IPS DF 4.7 (cell line): ENCODE measurements at regions not wholly inside any gene's neighbourhood (a gene's known extent, or its start where the extent isn't known, plus 50 kb on each side); places are given as distances from the start of the nearest gene placed in this dataset.

Experiments used
- DNase-seq: peaks from one replicate; pipeline ENCODE4 v3.0.0-alpha.2; 2013; ENCODE audit warnings: low spot score; ENCODE audit errors: extremely low read depth

- DNase-seq: no peak
These were observed 148.9 kb downstream of the SOX11 start for GRCh38 chr2:5841126-5841525.

DNA sequence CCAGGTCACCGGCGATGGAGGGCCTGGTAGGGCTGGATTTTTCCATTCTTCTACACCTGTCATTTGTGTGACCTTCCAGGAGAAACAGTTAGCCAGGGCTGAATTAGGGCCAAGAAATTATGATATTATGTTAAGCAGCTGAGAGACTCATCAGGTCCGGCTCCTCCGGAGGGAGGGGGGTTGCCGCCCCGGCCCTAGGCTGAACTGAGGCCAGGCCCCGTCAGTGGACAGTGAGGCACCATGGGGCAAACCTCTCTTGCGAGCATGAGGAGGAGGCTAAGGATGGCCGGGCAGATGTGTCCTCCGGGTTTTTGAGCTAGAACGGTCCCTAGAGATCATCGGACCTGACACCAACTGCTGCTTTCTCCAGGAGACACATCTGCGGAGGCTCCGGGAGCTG is 150.1 kb downstream of the SOX11 start:
- no peak for DNase-seq

DNA sequence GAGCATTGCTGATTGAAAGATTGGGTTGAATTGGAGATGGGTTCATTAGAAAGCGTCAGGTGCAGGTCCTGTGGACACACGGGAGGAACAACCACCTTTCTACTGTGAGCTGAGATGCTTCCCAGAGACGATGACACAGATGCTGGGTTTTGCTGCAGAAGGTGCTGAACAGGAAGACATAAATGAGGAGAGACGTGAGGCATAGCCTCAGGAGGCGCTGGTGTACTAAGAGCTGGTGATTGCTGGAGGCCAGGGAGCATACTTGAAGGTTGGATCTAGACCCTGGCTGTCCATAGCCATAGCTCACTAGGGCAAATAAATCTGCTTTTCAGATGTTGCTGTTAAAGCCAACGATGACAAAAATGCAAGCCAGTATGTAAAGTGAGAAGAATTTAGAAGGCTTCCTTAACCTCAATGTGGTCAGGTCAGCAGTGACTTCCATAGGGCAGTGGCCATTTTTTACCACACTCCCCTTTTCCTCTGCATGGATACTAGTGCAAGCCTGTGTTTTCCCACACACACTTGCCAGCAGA is 153.7 kb downstream of the SOX11 start:
- DNase-seq: no peak

GRCh38 chr2:5846881-5847280 is 154.7 kb downstream of the SOX11 start:
- DNase-seq: no peak

DNA sequence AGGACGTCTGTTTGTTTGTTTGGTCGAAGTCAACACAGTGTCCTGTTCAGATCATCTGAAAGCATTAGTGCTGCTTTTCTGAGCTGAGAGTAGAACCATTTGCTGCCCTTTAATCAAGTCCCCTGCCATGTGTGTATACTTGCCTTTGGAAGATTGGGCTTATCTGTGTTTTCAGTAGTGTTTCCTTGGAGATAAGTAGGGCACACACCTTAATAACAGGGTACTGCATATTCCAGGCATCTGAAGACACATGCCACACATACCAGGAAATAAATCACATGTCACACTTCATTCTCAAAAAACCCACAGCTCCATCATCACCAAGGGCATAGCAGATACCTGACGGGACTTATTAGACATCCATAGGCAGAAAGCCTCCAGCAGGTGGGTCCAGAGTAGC is 157.4 kb downstream of the SOX11 start:
- no peak for DNase-seq

DNA sequence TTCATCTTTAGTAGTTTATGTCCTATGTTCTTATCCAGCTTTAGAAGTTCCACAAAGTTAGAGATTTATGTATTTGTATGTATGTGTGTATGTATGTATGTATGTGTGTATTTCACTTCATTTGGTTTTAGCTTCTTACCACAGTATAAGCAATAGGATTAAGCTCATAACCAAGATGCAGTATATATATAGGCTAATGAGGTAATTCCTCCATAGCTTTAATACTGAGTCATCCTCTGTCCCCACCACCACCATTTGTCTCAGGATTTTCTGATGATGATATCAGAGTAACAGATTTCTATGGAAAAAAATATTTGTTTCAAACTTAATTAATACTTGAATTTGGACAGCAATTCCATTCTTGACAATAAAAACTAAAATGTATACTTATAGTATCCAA is 159.2 kb downstream of the SOX11 start:
- DNase-seq: no peak

DNA sequence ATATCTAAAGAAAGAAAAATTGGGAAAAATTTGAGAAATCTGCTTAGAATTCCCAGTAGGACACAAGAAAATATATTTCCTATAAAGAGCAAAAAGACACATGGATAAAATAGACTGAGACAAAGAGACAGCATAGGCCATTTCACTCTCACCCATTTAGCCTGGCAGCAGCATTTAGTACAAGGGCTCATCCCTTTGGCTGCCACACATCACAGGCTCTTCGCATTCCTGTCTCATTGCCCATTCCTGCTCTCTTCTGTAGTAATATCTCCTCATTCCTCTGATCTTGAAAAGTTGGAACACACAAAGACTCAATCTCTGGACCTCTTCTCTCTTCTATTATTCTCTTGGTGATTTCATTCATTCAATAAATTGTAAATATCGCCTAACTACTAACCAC is 162.6 kb downstream of the SOX11 start:
- DNase-seq: no peak

DNA sequence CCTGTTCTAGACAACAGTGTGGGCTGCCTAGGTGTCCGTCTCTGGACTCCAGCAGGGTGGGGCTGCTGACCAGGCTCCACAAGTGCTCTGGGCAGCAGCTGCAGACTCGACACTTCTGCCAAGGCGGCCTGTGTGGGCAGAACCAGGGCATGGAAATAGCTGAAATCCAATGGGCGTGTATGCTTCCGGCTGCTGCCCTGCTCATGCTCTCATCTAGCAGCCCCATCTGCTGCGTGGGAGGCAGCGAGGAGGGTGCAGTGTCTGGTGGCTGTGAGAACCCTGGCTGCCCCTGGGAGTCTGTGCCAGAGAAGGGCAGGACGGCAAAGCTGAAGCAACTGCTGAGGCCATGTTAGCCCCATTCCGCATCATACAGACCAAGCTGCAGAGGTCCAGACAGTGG is 174.9 kb downstream of the SOX11 start:
- DNase-seq: no peak

DNA sequence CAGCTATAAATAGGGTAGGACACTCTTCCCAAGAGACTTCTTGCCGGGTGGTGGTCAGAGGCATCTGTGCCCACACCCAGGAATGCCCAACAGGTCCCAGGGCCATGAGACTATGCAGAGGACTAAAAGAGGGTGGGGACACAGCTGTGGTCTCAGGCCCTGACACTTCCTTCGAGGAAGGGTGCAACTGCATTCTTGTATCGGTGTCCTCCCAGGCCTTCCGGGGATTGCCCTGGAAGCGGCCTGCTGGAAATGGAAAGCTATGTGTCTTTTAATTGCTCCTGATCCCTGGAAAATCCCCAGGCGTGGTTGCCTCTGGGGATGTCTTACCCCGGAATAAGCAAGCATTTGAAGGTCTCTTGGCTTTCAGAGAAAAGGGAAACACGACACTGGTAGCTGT is 176.7 kb downstream of the SOX11 start:
- no peak for DNase-seq

DNA sequence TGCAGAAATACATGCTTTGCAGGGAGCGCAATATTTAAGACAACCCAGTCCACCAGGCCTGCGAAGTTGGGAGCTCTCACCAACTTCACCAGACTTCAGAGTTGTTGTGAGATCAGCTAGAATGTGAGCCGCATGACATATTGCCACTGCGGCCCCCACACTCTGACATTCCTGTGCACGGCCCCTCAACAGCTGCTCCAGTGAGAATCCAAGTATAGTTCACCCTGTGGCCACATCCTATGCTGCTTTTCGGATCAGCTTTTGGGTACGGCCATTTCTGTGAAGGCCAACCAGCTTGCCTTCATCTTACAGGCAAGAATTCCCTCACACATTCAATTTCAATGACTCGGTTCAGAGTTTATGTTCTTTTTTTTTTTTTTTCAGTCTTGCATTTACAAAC is 177.8 kb downstream of the SOX11 start:
- no peak for DNase-seq

- no peak for DNase-seq
These were observed 185.2 kb downstream of the SOX11 start for GRCh38 chr2:5877360-5877759.

DNA sequence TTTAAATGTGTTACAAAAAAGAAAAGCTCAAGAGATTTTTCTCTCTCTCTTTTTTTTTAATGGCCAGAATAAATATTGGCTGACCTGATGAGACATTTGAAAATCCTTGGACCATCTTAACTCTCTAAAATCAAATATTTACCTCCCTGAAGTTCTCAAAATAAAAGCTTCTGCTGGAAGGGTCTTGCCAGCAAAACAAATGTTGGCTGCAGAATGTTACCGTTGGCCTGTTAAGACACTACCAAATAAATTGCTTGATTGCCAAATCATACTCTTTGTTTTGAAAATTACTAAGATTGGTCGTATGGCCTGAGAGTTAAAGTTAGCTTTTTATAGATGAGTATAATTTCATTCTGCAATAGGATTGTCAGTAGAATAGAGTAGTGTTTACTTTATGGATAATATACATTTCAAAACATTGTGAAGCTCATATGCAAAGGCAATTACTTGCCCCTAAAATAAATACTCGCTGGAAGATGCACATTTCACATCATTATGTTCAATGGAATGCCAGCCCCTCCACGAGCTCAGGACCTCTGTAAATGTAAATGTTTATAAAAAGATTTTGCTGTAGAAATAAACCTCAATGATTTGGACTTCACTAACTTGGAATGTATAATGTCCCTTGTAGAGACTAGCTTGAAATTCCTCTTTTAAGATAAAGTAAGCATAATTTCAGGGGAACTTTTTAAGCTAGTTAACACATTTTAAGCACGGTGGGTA is 193.4 kb downstream of the SOX11 start:
- DNase-seq: no peak

GRCh38 chr2:5886462-5886861 is 194.3 kb downstream of the SOX11 start:
- no peak for DNase-seq

DNA sequence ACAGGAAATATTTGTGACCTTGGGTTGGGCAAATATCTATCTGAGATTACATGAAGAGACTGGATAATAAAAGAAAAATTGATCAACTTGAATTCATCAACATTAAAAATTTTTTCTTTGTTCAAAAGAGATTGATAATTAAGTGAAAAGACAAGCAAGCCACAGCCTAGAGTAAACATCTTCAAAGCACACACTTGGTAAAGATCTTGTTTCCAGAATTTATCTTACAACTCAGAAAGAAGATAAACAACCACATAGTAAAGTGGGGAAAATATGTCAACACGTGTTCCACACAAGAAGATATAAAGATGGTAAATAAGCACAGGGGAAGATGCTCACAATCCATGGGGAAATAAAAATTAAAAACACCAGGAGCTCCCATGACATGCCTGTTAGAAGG is 195.9 kb downstream of the SOX11 start:
- no peak for DNase-seq

DNA sequence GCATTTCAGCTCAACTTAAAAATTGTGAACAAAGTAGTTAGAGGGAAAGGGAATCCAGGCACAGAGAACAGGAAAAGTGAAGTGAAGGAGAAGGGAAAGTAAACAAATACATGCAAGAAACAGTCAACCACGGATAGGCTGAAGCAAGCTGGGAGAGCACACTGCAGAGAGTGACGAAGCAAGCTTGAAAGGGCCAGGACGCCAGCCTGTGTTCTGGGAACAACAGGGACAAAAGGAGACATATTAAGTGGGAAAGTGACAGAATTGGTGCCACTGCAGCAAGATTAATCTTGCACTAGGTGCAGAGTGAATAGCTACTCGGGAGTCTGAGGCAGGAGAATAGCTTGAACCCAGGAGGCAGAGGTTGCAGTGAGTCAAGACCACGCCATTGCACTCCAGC is 197.3 kb downstream of the SOX11 start:
- DNase-seq: no peak

DNA sequence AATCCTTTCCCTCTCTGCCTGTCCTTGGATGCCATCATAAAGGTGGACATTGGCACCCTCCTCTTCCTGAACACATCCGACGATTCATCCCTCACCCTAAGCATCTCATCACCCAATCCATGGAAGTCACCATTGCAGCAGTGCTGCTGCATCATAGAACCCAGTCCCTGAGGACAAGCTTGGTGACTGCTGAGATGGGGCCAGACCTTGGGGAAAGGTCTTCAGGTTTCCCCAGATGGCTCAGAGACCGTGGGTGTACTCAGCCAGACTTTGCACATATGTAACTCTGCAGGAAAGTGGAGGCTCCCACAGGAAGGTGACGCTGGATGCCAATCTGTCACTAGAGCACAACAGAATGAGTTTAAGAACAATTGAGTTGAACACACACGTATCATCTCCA is 202.2 kb downstream of the SOX11 start:
- no peak for DNase-seq

GRCh38 chr2:5895284-5895683 is 203.1 kb downstream of the SOX11 start:
- no peak for DNase-seq

GRCh38 chr2:5897249-5897648 is 205.1 kb downstream of the SOX11 start:
- no peak for DNase-seq

- DNase-seq: no peak
These were observed 206.5 kb downstream of the SOX11 start for GRCh38 chr2:5898667-5899066.

- DNase-seq: no peak
These were observed 213.5 kb downstream of the SOX11 start for GRCh38 chr2:5905661-5906060.

DNA sequence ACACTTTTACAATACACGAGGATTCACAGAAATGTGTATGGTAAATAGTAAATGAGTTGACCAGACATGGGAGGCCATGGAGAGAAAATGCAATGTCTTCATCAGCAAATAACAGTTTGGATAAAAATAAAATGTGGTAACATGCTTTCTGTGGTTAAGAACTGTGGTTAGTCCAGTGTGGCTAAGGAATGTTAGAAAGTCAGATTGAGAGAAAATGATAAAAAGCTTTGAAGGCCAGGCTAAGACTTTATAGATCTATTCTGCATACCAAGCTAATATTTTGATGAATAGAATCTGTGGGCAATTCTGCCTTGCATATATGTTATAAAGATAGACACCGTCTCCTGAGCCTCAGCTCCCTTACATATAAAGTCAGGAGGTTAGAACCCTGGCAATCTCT is 215.9 kb downstream of the SOX11 start:
- DNase-seq: no peak

- no peak for DNase-seq
These were observed 219.5 kb downstream of the SOX11 start for GRCh38 chr2:5911718-5912117.

DNA sequence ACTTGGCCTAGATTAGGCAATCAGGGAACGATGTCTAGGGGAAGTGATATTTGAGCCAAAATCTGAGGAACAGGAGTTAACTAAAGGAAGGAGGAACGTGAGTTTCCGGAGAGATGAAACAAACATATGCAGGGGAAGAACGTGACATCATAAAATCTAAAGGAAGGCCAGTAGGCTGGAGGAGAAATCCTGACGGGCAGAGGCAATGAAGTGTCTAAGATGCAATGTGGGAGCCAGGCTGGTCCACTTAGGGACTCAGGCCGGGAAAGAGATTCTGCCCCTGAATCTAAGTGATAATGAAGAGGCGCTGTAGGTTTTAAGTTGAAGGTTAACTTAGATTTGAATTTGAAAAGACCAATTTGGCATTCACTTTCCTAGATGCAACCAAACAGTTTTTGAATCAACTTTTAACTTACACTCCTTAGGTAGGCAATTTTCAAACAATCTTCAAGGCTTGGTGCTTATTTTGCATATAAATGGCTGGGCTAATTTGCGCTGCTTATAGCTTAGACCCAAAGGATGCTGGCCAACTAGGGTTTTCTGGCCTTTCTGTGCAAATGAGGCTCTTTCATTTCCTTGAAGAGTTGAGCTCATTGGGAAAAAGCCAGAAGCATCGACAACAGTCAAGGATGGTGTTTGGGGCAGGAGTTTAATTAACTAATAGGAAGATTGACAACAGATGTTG is 221.7 kb downstream of the SOX11 start:
- no peak for DNase-seq
